Parathyroid adenoma (tissue), 2 donors: ENCODE measurements at regions not wholly inside any gene's neighbourhood (a gene's known extent, or its start where the extent isn't known, plus 50 kb on each side); places are given as distances from the start of the nearest gene placed in this dataset.

Experiments used
- H2AFZ ChIP-seq: fragments of 300-600 bp; sonication (generic); one replicate; pipeline ENCODE4 v1.7.0; 2017; ENCODE audit warnings: antibody characterized with exemption, mild to moderate bottlenecking
- H3K27ac ChIP-seq: fragments of 300-600 bp; sonication (generic); one replicate; pipeline ENCODE4 v1.7.0; 2017
- H3K27me3 ChIP-seq: fragments of 300-600 bp; sonication (generic); one replicate; pipeline ENCODE4 v1.7.0; 2017; ENCODE audit warnings: low read length; ENCODE audit not compliant: control insufficient read depth, insufficient read depth
- H3K36me3 ChIP-seq: fragments of 300-600 bp; sonication (generic); one replicate; pipeline ENCODE4 v1.7.0; 2017; ENCODE audit warnings: low read length; ENCODE audit not compliant: control insufficient read depth, insufficient read depth
- H3K4me1 ChIP-seq: fragments of 300-600 bp; sonication (generic); one replicate; pipeline ENCODE4 v1.7.0; 2017; ENCODE audit warnings: control low read depth
- H3K4me2 ChIP-seq: fragments of 300-600 bp; sonication (generic); one replicate; pipeline ENCODE4 v1.7.0; 2017; ENCODE audit warnings: low read length
- H3K4me3 ChIP-seq: fragments of 300-600 bp; sonication (generic); one replicate; pipeline ENCODE4 v1.7.0; 2017; ENCODE audit warnings: low read depth, low read length
- H3K79me2 ChIP-seq: fragments of 300-600 bp; sonication (generic); one replicate; pipeline ENCODE4 v1.7.0; 2017; ENCODE audit warnings: control low read depth
- H3K9ac ChIP-seq: fragments of 300-600 bp; sonication (generic); one replicate; pipeline ENCODE4 v1.7.0; 2017; ENCODE audit warnings: mild to moderate bottlenecking
- H3K9me3 ChIP-seq: fragments of 300-600 bp; sonication (generic); one replicate; pipeline ENCODE4 v1.7.0; 2017; ENCODE audit warnings: low read length; ENCODE audit not compliant: control insufficient read depth
- TF ChIP-seq, protein P1 (sequence below): fragments of 300-600 bp; sonication (generic); IDR thresholded peaks from one replicate; pipeline ENCODE4 v1.7.0; 2017; ENCODE audit warnings: antibody characterized with exemption, mild to moderate bottlenecking
- donor health status: primary hyperparathyroidism.

- Histone ChIP-seq H3K4me2 (no peak overlapping the region), H3K4me3 (no peak overlapping the region), H3K79me2 (no peaks in the 10 kb centered on the region), H3K4me1 (no peaks in the 10 kb centered on the region), H2AFZ (no peak overlapping the region), H3K9ac (no peak overlapping the region), H3K27ac (no peak overlapping the region), H3K9me3 (no peaks in the 10 kb centered on the region), H3K27me3 (no peaks in the 10 kb centered on the region), H3K36me3 (no peaks in the 10 kb centered on the region)
- TF ChIP-seq, protein P1, sequence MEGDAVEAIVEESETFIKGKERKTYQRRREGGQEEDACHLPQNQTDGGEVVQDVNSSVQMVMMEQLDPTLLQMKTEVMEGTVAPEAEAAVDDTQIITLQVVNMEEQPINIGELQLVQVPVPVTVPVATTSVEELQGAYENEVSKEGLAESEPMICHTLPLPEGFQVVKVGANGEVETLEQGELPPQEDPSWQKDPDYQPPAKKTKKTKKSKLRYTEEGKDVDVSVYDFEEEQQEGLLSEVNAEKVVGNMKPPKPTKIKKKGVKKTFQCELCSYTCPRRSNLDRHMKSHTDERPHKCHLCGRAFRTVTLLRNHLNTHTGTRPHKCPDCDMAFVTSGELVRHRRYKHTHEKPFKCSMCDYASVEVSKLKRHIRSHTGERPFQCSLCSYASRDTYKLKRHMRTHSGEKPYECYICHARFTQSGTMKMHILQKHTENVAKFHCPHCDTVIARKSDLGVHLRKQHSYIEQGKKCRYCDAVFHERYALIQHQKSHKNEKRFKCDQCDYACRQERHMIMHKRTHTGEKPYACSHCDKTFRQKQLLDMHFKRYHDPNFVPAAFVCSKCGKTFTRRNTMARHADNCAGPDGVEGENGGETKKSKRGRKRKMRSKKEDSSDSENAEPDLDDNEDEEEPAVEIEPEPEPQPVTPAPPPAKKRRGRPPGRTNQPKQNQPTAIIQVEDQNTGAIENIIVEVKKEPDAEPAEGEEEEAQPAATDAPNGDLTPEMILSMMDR: no peak
Observed at GRCh38 chr14:51518711-51519110, 133.0 kb upstream of the FRMD6 start.

GRCh38 chr14:51520087-51520486 lies 131.6 kb upstream of the FRMD6 start:
- Histone ChIP-seq H3K79me2 (no peaks in the 10 kb centered on the region), H3K4me3 (no peak overlapping the region), H3K27me3 (no peaks in the 10 kb centered on the region), H3K27ac (no peak overlapping the region), H3K4me1 (no peaks in the 10 kb centered on the region), H3K4me2 (no peak overlapping the region), H2AFZ (no peak overlapping the region), H3K9ac (no peak overlapping the region), H3K36me3 (no peaks in the 10 kb centered on the region), H3K9me3 (no peaks in the 10 kb centered on the region)
- TF ChIP-seq, protein P1: no peak

DNA sequence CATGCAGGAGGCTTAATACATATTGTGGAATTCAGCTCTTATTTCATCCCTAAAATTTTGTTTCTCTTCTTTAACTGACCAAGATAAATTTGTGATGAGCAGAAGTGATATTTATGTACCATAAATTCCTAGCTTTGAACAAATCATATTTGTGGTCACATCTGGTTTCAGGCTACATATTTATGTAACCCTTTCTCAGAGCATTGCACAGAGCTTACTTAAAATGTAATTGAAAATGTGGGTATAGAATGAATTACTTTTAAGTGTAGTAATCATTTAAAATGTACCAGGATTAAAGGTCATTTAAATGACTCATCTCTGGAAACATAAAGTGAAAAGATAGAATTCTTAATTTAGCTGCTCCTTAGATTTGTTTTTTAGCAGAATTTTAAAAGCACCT lies 129.9 kb upstream of the FRMD6 start:
- no peak overlapping the region for H3K27ac ChIP-seq
- no peaks in the 10 kb centered on the region for H3K36me3 ChIP-seq
- no peaks in the 10 kb centered on the region for H3K4me1 ChIP-seq
- H3K9me3 ChIP-seq: no peaks in the 10 kb centered on the region
- no peak overlapping the region for H3K4me3 ChIP-seq
- no peaks in the 10 kb centered on the region for H3K27me3 ChIP-seq
- no peak overlapping the region for H3K9ac ChIP-seq
- H2AFZ ChIP-seq: no peak overlapping the region
- H3K79me2 ChIP-seq: no peaks in the 10 kb centered on the region
- TF ChIP-seq, protein P1: no peak
- no peak overlapping the region for H3K4me2 ChIP-seq

- H3K4me1 ChIP-seq: no peaks in the 10 kb centered on the region
- H3K4me3 ChIP-seq: no peak overlapping the region
- no peaks in the 10 kb centered on the region for H3K27me3 ChIP-seq
- no peak overlapping the region for H2AFZ ChIP-seq
- H3K27ac ChIP-seq: no peak overlapping the region
- no peak overlapping the region for H3K4me2 ChIP-seq
- H3K79me2 ChIP-seq: no peaks in the 10 kb centered on the region
- TF ChIP-seq, protein P1: no peak
- no peaks in the 10 kb centered on the region for H3K9me3 ChIP-seq
- H3K9ac ChIP-seq: no peak overlapping the region
- H3K36me3 ChIP-seq: no peaks in the 10 kb centered on the region
Observed at GRCh38 chr14:51523243-51523642, 128.5 kb upstream of the FRMD6 start.

DNA sequence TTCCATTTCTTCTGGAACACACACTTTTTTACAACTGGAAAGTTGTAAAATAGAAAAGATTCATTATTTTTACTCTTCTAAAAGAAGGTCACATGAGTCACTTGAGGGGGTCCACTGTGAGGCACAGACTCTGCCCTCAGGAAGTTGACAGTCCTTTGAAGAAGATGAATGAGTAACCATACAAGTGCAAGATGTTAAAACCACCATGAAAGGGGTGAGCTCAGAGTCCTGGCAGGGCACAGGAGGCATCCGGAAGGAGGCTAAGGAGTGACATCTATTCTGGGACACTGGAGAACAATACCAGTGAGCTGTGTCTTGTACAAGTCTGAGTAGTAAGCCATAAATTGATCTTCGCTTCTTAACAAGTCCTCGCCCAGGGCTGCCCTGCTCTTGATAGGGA lies 126.0 kb upstream of the FRMD6 start:
- Histone ChIP-seq H3K4me2 (no peak overlapping the region), H3K27me3 (no peaks in the 10 kb centered on the region), H3K79me2 (no peaks in the 10 kb centered on the region), H3K36me3 (no peaks in the 10 kb centered on the region), H2AFZ (no peak overlapping the region), H3K9ac (no peak overlapping the region), H3K4me3 (no peak overlapping the region), H3K27ac (no peak overlapping the region), H3K9me3 (no peaks in the 10 kb centered on the region), H3K4me1 (no peaks in the 10 kb centered on the region)
- TF ChIP-seq, protein P1: no peak
